Hepatocyte (in vitro differentiated cells): ENCODE measurements at regions not wholly inside any gene's neighbourhood (a gene's known extent, or its start where the extent isn't known, plus 50 kb on each side); places are given as distances from the start of the nearest gene placed in this dataset.

Experiments used
- DNase-seq: peaks from one replicate; pipeline ENCODE4 v3.0.0-alpha.2; 2016; ENCODE audit warnings: low spot score
- H2AFZ ChIP-seq: fragments of 200-600 bp; sonication (generic); 2 replicates; pipeline ENCODE4 v1.6.0; 2016; ENCODE audit warnings: antibody characterized with exemption, mild to moderate bottlenecking
- H3K27ac ChIP-seq: fragments of 200-600 bp; sonication (generic); 2 replicates; pipeline ENCODE4 v1.5.1; 2016; ENCODE audit warnings: mild to moderate bottlenecking
- H3K27me3 ChIP-seq: fragments of 200-600 bp; sonication (generic); 2 replicates; pipeline ENCODE4 v1.6.1; 2016
- H3K36me3 ChIP-seq: fragments of 200-600 bp; sonication (generic); replicated peaks from 2 replicates; pipeline ENCODE4 v1.5.1; 2016; ENCODE audit warnings: low read depth; ENCODE audit not compliant: insufficient read depth
- H3K4me1 ChIP-seq: fragments of 200-600 bp; sonication (generic); 2 replicates; pipeline ENCODE4 v1.5.1; 2016; ENCODE audit warnings: mild to moderate bottlenecking, moderate library complexity; ENCODE audit not compliant: insufficient read depth
- H3K4me2 ChIP-seq: fragments of 200-600 bp; sonication (generic); 2 replicates; pipeline ENCODE4 v1.6.0; 2016
- H3K4me3 ChIP-seq: fragments of 200-600 bp; sonication (generic); 2 replicates; pipeline ENCODE4 v1.5.1; 2016; ENCODE audit warnings: mild to moderate bottlenecking
- H3K79me2 ChIP-seq: fragments of 200-600 bp; sonication (generic); 2 replicates; pipeline ENCODE4 v1.6.0; 2017; ENCODE audit warnings: mild to moderate bottlenecking
- H3K9me2 ChIP-seq: fragments of 200-600 bp; sonication (generic); replicated peaks from 2 replicates; pipeline ENCODE4 v1.6.0; 2017; ENCODE audit warnings: mild to moderate bottlenecking; ENCODE audit not compliant: insufficient read depth
- H3K9me3 ChIP-seq: fragments of 200-600 bp; sonication (generic); 2 replicates; pipeline ENCODE4 v1.5.1; 2016; ENCODE audit warnings: low read depth, mild to moderate bottlenecking
- H4K20me1 ChIP-seq: fragments of 200-600 bp; sonication (generic); 2 replicates; pipeline ENCODE4 v1.6.0; 2016; ENCODE audit warnings: mild to moderate bottlenecking; ENCODE audit not compliant: insufficient read depth, poor library complexity, severe bottlenecking
- CTCF ChIP-seq: fragments of 200-600 bp; sonication (generic); IDR thresholded peaks from 2 replicates; pipeline ENCODE4 v1.5.1; 2016; ENCODE audit warnings: antibody characterized with exemption, mild to moderate bottlenecking; ENCODE audit not compliant: poor library complexity
- EZH2 ChIP-seq: fragments of 200-600 bp; sonication (generic); IDR thresholded peaks from 2 replicates; pipeline ENCODE4 v1.6.1; 2016; ENCODE audit warnings: antibody characterized with exemption, mild to moderate bottlenecking, borderline replicate concordance
- EZH2phosphoT487 ChIP-seq: fragments of 200-600 bp; sonication (generic); IDR thresholded peaks from one replicate; pipeline ENCODE4 v1.6.1; 2018; ENCODE audit warnings: antibody characterized with exemption, mild to moderate bottlenecking, low read depth, moderate library complexity; ENCODE audit not compliant: unreplicated experiment, severe bottlenecking
- WGBS: methylation state at CpG from one replicate; pipeline ENCODE4 v1.1.6; 2016; ENCODE audit warnings: low lambda C conversion rate; ENCODE audit errors: missing lambda C conversion rate; 5-methylcytosine and 5-hydroxymethylcytosine counted together

DNA sequence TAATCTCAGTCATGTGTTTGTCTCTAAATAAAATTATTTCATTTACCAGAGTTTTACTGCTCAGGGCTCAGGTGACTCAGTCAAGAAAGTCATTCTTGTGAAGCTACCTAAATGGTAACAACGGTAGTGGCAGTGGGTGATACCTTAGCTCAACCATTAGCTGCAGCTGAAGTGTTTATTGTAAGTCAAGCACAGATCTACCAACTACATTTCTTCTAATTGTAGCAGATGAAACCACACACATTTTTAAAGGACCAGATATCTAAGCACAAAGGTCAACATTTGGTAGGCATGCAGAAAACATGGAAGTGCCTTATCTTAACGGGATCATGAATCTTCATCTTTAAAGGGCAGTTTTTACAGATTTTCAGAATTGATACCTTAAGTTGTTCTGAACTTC is 79.1 kb downstream of the FAT4 start:
- H3K4me1 ChIP-seq, result no peaks in the 10 kb centered on the region
- H3K27me3 ChIP-seq, result no peaks in the 10 kb centered on the region
- no peak overlapping the region for H2AFZ ChIP-seq
- H3K4me3 ChIP-seq, result no peak overlapping the region
- peaks cover 11% of the 10 kb centered on the region for H4K20me1 ChIP-seq
- H3K4me2 ChIP-seq, result no peak overlapping the region
- no peak for TF ChIP-seq EZH2phosphoT487
- no peak for TF ChIP-seq EZH2
- no peak for TF ChIP-seq CTCF
- no peaks in the 10 kb centered on the region for H3K9me3 ChIP-seq
- peaks cover 9% of the 10 kb centered on the region for H3K79me2 ChIP-seq
- H3K9me2 ChIP-seq, result no peaks in the 10 kb centered on the region
- 21% methylated on average over 2 of the region's 2 CpGs for WGBS
- DNase-seq, result no peak
- no peaks in the 10 kb centered on the region for H3K36me3 ChIP-seq
- H3K27ac ChIP-seq, result no peak overlapping the region

DNA sequence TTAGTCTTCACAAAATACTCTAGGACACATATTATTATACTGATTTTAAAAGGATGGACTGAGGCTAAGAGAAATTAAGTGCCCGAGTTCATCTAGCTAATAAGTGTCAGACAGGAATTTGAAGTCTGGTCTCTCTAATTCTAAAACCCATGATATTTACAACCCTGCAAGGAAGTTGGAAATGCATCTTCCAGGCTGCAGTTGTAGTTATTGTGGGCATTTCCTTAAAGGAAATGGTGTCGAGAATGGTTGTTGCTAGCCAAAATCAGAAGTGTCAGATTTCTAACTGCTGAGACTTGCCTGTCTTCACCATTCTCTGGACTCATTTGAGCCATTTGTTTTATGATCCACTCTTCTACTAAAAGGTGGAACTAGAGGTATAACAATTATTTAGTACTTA is 82.5 kb downstream of the FAT4 start:
- no peaks in the 10 kb centered on the region for H3K9me3 ChIP-seq
- peaks cover 13% of the 10 kb centered on the region for H3K79me2 ChIP-seq
- no peaks in the 10 kb centered on the region for H3K9me2 ChIP-seq
- H2AFZ ChIP-seq, result no peak overlapping the region
- H4K20me1 ChIP-seq, result peaks cover 9% of the 10 kb centered on the region
- no peak overlapping the region for H3K4me3 ChIP-seq
- WGBS, result 59% methylated on average over 2 of the region's 2 CpGs
- no peaks in the 10 kb centered on the region for H3K4me1 ChIP-seq
- TF ChIP-seq EZH2 (no peak), EZH2phosphoT487 (no peak), CTCF (no peak)
- no peaks in the 10 kb centered on the region for H3K36me3 ChIP-seq
- no peaks in the 10 kb centered on the region for H3K27me3 ChIP-seq
- H3K27ac ChIP-seq, result no peak overlapping the region
- DNase-seq, result no peak
- H3K4me2 ChIP-seq, result no peak overlapping the region

DNA sequence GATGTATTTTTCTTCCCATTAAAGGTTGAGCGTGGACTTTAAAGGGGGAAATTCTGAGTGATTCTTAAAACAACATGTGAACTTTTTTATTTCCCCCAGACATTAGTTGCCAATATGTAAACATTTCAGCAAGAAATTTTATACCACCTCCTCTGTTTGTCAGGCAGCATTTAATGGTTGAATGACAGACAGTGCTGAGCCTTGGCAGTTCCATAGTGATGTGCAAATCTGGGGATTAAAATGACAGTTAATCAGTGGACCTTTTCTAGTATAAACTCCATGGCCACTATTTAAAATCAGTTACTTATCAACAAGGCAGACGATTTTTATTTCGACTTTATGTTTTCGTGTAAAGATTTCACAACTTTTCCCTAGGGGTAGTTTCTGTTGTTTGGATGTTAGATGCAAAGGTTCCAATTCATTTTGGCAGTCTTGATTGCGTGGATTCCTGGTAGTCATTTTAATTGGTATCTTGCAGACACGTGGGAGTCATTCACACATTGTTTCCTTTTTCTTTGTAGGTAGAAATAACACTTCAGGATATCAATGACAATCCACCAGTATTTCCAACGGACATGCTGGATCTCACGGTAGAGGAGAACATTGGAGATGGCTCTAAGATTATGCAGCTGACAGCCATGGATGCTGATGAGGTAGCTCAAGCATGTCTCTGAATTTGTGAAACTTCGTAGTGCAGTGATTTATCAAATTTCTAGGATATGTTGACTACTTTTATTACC is 83.7 kb downstream of the FAT4 start:
- Histone ChIP-seq H3K36me3 (no peaks in the 10 kb centered on the region), H3K4me1 (no peaks in the 10 kb centered on the region), H3K9me3 (no peaks in the 10 kb centered on the region), H3K4me3 (no peak overlapping the region), H3K27me3 (no peaks in the 10 kb centered on the region), H3K27ac (no peak overlapping the region), H4K20me1 (peaks cover 9% of the 10 kb centered on the region), H3K79me2 (peaks cover 13% of the 10 kb centered on the region), H2AFZ (no peak overlapping the region), H3K9me2 (no peaks in the 10 kb centered on the region), H3K4me2 (no peak overlapping the region)
- no peak for DNase-seq
- 68% methylated on average over 9 of the region's 9 CpGs for WGBS
- no peak for TF ChIP-seq CTCF
- TF ChIP-seq EZH2, result no peak
- no peak for TF ChIP-seq EZH2phosphoT487

DNA sequence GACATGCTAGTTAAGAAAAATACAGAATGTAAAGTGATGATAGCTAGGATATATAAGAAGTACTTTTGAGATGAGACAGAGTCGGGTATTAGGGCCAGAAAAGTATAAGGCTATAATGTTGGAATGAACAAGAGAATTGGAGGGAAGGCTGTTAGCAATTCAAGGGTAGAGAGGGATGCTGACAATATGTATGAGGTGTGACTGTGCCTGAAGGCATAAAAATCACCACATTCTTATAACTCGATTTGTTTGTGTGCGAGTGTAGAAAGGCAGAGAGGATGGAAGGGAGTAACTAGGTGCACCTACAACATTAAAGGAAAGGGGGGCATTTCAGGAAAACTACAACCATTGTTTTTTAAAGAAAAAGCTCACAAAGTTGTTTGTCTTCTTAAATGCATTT is 86.0 kb downstream of the FAT4 start:
- H3K9me2 ChIP-seq, result no peaks in the 10 kb centered on the region
- no peak overlapping the region for H3K27ac ChIP-seq
- WGBS, result 22% methylated on average over 3 of the region's 3 CpGs
- no peaks in the 10 kb centered on the region for H3K9me3 ChIP-seq
- TF ChIP-seq CTCF, result no peak
- TF ChIP-seq EZH2phosphoT487, result no peak
- no peak for TF ChIP-seq EZH2
- H3K4me2 ChIP-seq, result no peak overlapping the region
- H3K79me2 ChIP-seq, result peaks cover 7% of the 10 kb centered on the region
- no peaks in the 10 kb centered on the region for H3K4me1 ChIP-seq
- no peak overlapping the region for H2AFZ ChIP-seq
- no peaks in the 10 kb centered on the region for H3K27me3 ChIP-seq
- peaks cover 2% of the 10 kb centered on the region for H4K20me1 ChIP-seq
- DNase-seq, result no peak
- H3K4me3 ChIP-seq, result no peak overlapping the region
- no peaks in the 10 kb centered on the region for H3K36me3 ChIP-seq
